Activated B cell treated with CpG ODN at 0.5 μM for 24 hours (primary cell): ENCODE measurements at regions not wholly inside any gene's neighbourhood (a gene's known extent, or its start where the extent isn't known, plus 50 kb on each side); places are given as distances from the start of the nearest gene placed in this dataset.
"Not testable (repeated sequence)": the region's sequence is repeated elsewhere in the genome, so short reads cannot be mapped to it uniquely, and the experiment has no call there.

Experiments used
- ATAC-seq: fragments of 200-7000 bp; cut with Tn5 transposase; one replicate; pipeline ENCODE4 v1.10.0; 2021; ENCODE audit warnings: low read depth, mild to moderate bottlenecking, moderate library complexity
- CTCF ChIA-PET: fragments of 350-600 bp; sonication (Branson Sonifier 250); formaldehyde crosslinking; loops from one replicate; lab custom pipeline; 2021; ENCODE audit warnings: antibody characterized with exemption; lab: Charles Lee
- POLR2A ChIA-PET: fragments of 350-600 bp; sonication (Branson Sonifier 250); formaldehyde crosslinking; loops from one replicate; lab custom pipeline; 2021; ENCODE audit warnings: antibody characterized with exemption; lab: Charles Lee
- DNase-seq: peaks from one replicate; pipeline ENCODE4 v3.0.0; 2022
- H3K27ac Mint-ChIP-seq: one replicate; pipeline ENCODE4 v1.8.0; 2020; ENCODE audit warnings: mixed read lengths
- H3K27me3 Mint-ChIP-seq: one replicate; pipeline ENCODE4 v1.8.0; 2021; ENCODE audit warnings: mixed read lengths
- H3K36me3 Mint-ChIP-seq: one replicate; pipeline ENCODE4 v1.8.0; 2021; ENCODE audit warnings: low read depth, mixed read lengths
- H3K4me1 Mint-ChIP-seq: one replicate; pipeline ENCODE4 v1.8.0; 2021; ENCODE audit warnings: mixed read lengths
- H3K4me3 Mint-ChIP-seq: one replicate; pipeline ENCODE4 v1.8.0; 2020; ENCODE audit warnings: mild to moderate bottlenecking, mixed read lengths
- H3K9me3 Mint-ChIP-seq: one replicate; pipeline ENCODE4 v1.8.0; 2020; ENCODE audit warnings: mixed read lengths
- CTCF ChIP-seq: fragments of 200-600 bp; IDR thresholded peaks from one replicate; pipeline ENCODE4 v1.8.0; 2022; ENCODE audit warnings: antibody characterized with exemption, mild to moderate bottlenecking
- intact Hi-C: fragments of 100-400 bp; cut with micrococcal nuclease; formaldehyde crosslinking; loops from one replicate; pipeline ENCODE4 v1.15.1; 2024

GRCh38 chr2:66156171-66156570 lies 278.8 kb upstream of the MEIS1 start:
- TF ChIP-seq CTCF: no peak
- ChIA-PET POLR2A (no interaction called here), CTCF (no interaction called here)
- intact Hi-C loops: no loop called here
- Mint-ChIP-seq H3K36me3 (no peaks in the 10 kb centered on the region), H3K27me3 (no peaks in the 10 kb centered on the region), H3K9me3 (peaks cover 28% of the 10 kb centered on the region), H3K4me1 (no peaks in the 10 kb centered on the region), H3K4me3 (no peak overlapping the region), H3K27ac (no peak overlapping the region)
- ATAC-seq (no peak), DNase-seq (no peak)

- H3K36me3 Mint-ChIP-seq: no peaks in the 10 kb centered on the region
- no peaks in the 10 kb centered on the region for H3K27me3 Mint-ChIP-seq
- peaks cover 27% of the 10 kb centered on the region for H3K9me3 Mint-ChIP-seq
- ATAC-seq (no peak), DNase-seq (no peak)
- no peak for TF ChIP-seq CTCF
- ChIA-PET POLR2A (no interaction called here), CTCF (no interaction called here)
- H3K4me3 Mint-ChIP-seq: no peak overlapping the region
- no peak overlapping the region for H3K27ac Mint-ChIP-seq
- intact Hi-C loops: no loop called here
- H3K4me1 Mint-ChIP-seq: no peaks in the 10 kb centered on the region
Measured at GRCh38 chr2:66153941-66154340, 281.0 kb upstream of the MEIS1 start.

- ChIA-PET POLR2A (no interaction called here), CTCF (no interaction called here)
- no peak for TF ChIP-seq CTCF
- H3K4me1 Mint-ChIP-seq: no peaks in the 10 kb centered on the region
- no peak overlapping the region for H3K27ac Mint-ChIP-seq
- H3K4me3 Mint-ChIP-seq: no peak overlapping the region
- ATAC-seq (no peak), DNase-seq (no peak)
- H3K27me3 Mint-ChIP-seq: no peaks in the 10 kb centered on the region
- intact Hi-C loops: no loop called here
- H3K9me3 Mint-ChIP-seq: no peaks in the 10 kb centered on the region
- H3K36me3 Mint-ChIP-seq: no peaks in the 10 kb centered on the region
Measured at GRCh38 chr2:66145490-66145889, 289.4 kb upstream of the MEIS1 start.

- H3K27me3 Mint-ChIP-seq, H3K4me1 Mint-ChIP-seq, H3K36me3 Mint-ChIP-seq, H3K9me3 Mint-ChIP-seq, H3K4me3 Mint-ChIP-seq, ATAC-seq, H3K27ac Mint-ChIP-seq, intact Hi-C loops, POLR2A ChIA-PET, DNase-seq, CTCF ChIA-PET: not testable (repeated sequence)
Measured at GRCh38 chr2:66144324-66144723, 290.6 kb upstream of the MEIS1 start.

- no peaks in the 10 kb centered on the region for H3K27me3 Mint-ChIP-seq
- no peak overlapping the region for H3K4me3 Mint-ChIP-seq
- TF ChIP-seq CTCF: no peak
- POLR2A ChIA-PET: no interaction called here
- H3K9me3 Mint-ChIP-seq: no peaks in the 10 kb centered on the region
- ATAC-seq: no peak
- H3K27ac Mint-ChIP-seq: no peak overlapping the region
- H3K36me3 Mint-ChIP-seq: no peaks in the 10 kb centered on the region
- no peak for DNase-seq
- intact Hi-C loops: no loop called here
- CTCF ChIA-PET: no interaction called here
- H3K4me1 Mint-ChIP-seq: no peaks in the 10 kb centered on the region
Measured at GRCh38 chr2:66137606-66138130, 297.3 kb upstream of the MEIS1 start.

- intact Hi-C loops: no loop called here
- no peaks in the 10 kb centered on the region for H3K9me3 Mint-ChIP-seq
- DNase-seq: no peak
- ChIA-PET POLR2A (no interaction called here), CTCF (no interaction called here)
- ATAC-seq: no peak
- no peak overlapping the region for H3K4me3 Mint-ChIP-seq
- TF ChIP-seq CTCF: no peak
- no peaks in the 10 kb centered on the region for H3K27me3 Mint-ChIP-seq
- no peak overlapping the region for H3K27ac Mint-ChIP-seq
- no peaks in the 10 kb centered on the region for H3K36me3 Mint-ChIP-seq
- no peaks in the 10 kb centered on the region for H3K4me1 Mint-ChIP-seq
Measured at GRCh38 chr2:66134138-66134701, 300.7 kb upstream of the MEIS1 start.
